Fibroblast of lung (primary cell): ENCODE measurements at regions not wholly inside any gene's neighbourhood (a gene's known extent, or its start where the extent isn't known, plus 50 kb on each side); places are given as distances from the start of the nearest gene placed in this dataset.

Source experiments
- CTCF ChIP-seq, 2 donors: IDR thresholded peaks in 1 of 2; conservative IDR thresholded peaks in 1 of 2; 1 replicate in 1 of 2; 2 replicates in 1 of 2; pipeline ENCODE4 v1.5.1; 2011 to 2012; ENCODE audit warnings: low read length in 2 of 2, control low read depth in 1 of 2, inconsistent platforms in 1 of 2, low read depth in 1 of 2, mild to moderate bottlenecking in 1 of 2
- EZH2 ChIP-seq: IDR thresholded peaks from 2 replicates; pipeline ENCODE4 v1.5.1; 2012; ENCODE audit warnings: low read length, control low read depth, mild to moderate bottlenecking; ENCODE audit errors: missing control alignments

- TF ChIP-seq EZH2 (no peak), CTCF (conservative IDR thresholded peaks at IDR 0.05 in 1 of 2, IDR thresholded peaks at IDR 0.05 in 1 of 2; ENCODE audit: low read depth in 1 of 2, low read length in 2 of 2) (no peak)
Measured at GRCh38 chr2:100647709-100648108, 84.9 kb downstream of the PDCL3 start.
